Breast epithelium (tissue), 3 donors: ENCODE measurements at regions not wholly inside any gene's neighbourhood (a gene's known extent, or its start where the extent isn't known, plus 50 kb on each side); places are given as distances from the start of the nearest gene placed in this dataset.

Source experiments
- POLR2A ChIP-seq: fragments of 450-650 bp; IDR thresholded peaks from one replicate; pipeline ENCODE4 v1.6.1; 2016; ENCODE audit warnings: antibody characterized with exemption, mild to moderate bottlenecking, moderate library complexity
- POLR2AphosphoS5 ChIP-seq, 3 donors: sonication (generic); formaldehyde crosslinking; IDR thresholded peaks; one replicate each; pipeline ENCODE4 v1.6.1; 2017; ENCODE audit warnings: antibody characterized with exemption in 3 of 3

GRCh38 chr5:173435447-173435846, 107.2 kb upstream of the STC2 start:
- TF ChIP-seq POLR2A = no peak
- TF ChIP-seq POLR2AphosphoS5 (IDR thresholded peaks at IDR 0.05) = no peak
